Neutrophil (primary cell): ENCODE measurements at regions not wholly inside any gene's neighbourhood (a gene's known extent, or its start where the extent isn't known, plus 50 kb on each side); places are given as distances from the start of the nearest gene placed in this dataset.

Experiments used
- H3K27ac ChIP-seq: fragments of 200-600 bp; sonication (generic); 2 replicates; pipeline ENCODE4 v1.5.1; 2016; ENCODE audit warnings: mild to moderate bottlenecking, moderate library complexity
- H3K27me3 ChIP-seq: fragments of 200-600 bp; sonication (generic); 2 replicates; pipeline ENCODE4 v1.6.0; 2016; ENCODE audit warnings: mild to moderate bottlenecking
- H3K36me3 ChIP-seq: fragments of 200-600 bp; sonication (generic); 2 replicates; pipeline ENCODE4 v1.5.1; 2017
- H3K4me1 ChIP-seq, 2 experiments: fragments of 200-600 bp in 1 of 2; sonication (generic) in 1 of 2; 1 replicate in 1 of 2; 2 replicates in 1 of 2; pipeline versions ENCODE4 v1.5.1 to v1.6.1; 2013 to 2016; ENCODE audit warnings: low read depth in 1 of 2, low read length in 1 of 2, mild to moderate bottlenecking in 1 of 2, moderate library complexity in 1 of 2; ENCODE audit not compliant: control insufficient read depth in 1 of 2, insufficient read depth in 1 of 2
- H3K4me3 ChIP-seq, 2 experiments: fragments of 200-600 bp in 1 of 2; sonication (generic) in 1 of 2; 1 replicate in 1 of 2; 2 replicates in 1 of 2; pipeline ENCODE4 v1.5.1; 2013 to 2016; ENCODE audit warnings: low read depth in 1 of 2, low read length in 1 of 2, mild to moderate bottlenecking in 1 of 2, moderate library complexity in 1 of 2
- H3K9me3 ChIP-seq: fragments of 200-600 bp; sonication (generic); 2 replicates; pipeline ENCODE4 v1.5.1; 2016
- CTCF ChIP-seq: fragments of 200-600 bp; sonication (generic); IDR thresholded peaks from 2 replicates; pipeline ENCODE4 v1.5.1; 2016; ENCODE audit warnings: antibody characterized with exemption

DNA sequence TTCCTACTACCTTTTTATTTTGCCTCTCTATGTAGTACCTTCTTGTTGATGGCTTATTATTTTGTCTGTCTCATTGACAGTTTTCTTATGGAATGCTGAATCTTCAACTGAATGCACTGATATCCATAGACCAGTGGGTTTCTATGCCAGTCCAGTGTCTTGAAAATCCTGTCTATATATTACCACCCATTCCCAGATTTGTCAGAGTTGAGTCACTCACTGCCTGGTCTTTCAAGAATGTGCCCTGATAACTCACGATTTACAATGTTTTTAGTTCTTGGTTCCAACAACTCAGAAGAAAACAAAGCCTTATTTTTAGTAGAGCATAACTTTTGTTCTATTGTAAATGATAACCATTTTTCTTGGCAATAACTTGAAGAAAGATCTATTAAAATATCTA lies 606.0 kb upstream of the PITX2 start:
- H3K27me3 ChIP-seq = no peaks in the 10 kb centered on the region
- H3K4me3 ChIP-seq = no peak overlapping the region
- H3K4me1 ChIP-seq = no peaks in the 10 kb centered on the region
- no peaks in the 10 kb centered on the region for H3K36me3 ChIP-seq
- no peak for TF ChIP-seq CTCF
- H3K27ac ChIP-seq = no peak overlapping the region
- H3K9me3 ChIP-seq = no peaks in the 10 kb centered on the region

DNA sequence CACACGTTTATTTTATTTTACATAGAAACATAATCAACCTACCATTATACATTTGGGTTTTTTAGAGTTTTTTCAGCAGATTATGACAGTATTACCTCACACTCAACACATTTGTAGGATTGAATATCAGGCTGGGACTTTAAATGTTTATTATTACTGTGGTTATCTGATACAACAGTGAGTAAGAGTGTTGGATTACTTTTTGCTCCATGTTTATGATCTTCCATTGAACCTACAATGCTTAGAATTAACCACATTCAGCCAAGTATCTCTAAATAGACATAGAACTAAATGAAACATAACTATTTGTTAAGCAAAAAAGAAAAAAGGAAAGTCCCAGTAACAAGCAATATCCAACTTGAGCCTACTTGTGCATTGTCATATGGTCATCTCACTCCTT lies 607.4 kb upstream of the PITX2 start:
- Histone ChIP-seq H3K4me1 (no peaks in the 10 kb centered on the region), H3K27me3 (no peaks in the 10 kb centered on the region), H3K4me3 (no peak overlapping the region), H3K9me3 (no peaks in the 10 kb centered on the region), H3K36me3 (no peaks in the 10 kb centered on the region), H3K27ac (no peak overlapping the region)
- TF ChIP-seq CTCF = no peak

- no peak for TF ChIP-seq CTCF
- no peaks in the 10 kb centered on the region for H3K4me1 ChIP-seq
- no peak overlapping the region for H3K27ac ChIP-seq
- no peaks in the 10 kb centered on the region for H3K27me3 ChIP-seq
- no peaks in the 10 kb centered on the region for H3K9me3 ChIP-seq
- no peak overlapping the region for H3K4me3 ChIP-seq
- H3K36me3 ChIP-seq = no peaks in the 10 kb centered on the region
Observed at GRCh38 chr4:111231281-111231680, 608.4 kb upstream of the PITX2 start.

GRCh38 chr4:111234939-111235338 lies 612.1 kb upstream of the PITX2 start:
- Histone ChIP-seq H3K27ac (no peak overlapping the region), H3K4me1 (no peaks in the 10 kb centered on the region), H3K27me3 (no peaks in the 10 kb centered on the region), H3K9me3 (no peaks in the 10 kb centered on the region), H3K4me3 (no peak overlapping the region), H3K36me3 (no peaks in the 10 kb centered on the region)
- no peak for TF ChIP-seq CTCF

- Histone ChIP-seq H3K4me1 (no peaks in the 10 kb centered on the region), H3K27me3 (no peaks in the 10 kb centered on the region), H3K9me3 (no peaks in the 10 kb centered on the region), H3K27ac (no peak overlapping the region), H3K36me3 (no peaks in the 10 kb centered on the region), H3K4me3 (no peak overlapping the region)
- TF ChIP-seq CTCF = no peak
Observed at GRCh38 chr4:111263836-111264235, 641.0 kb upstream of the PITX2 start.

DNA sequence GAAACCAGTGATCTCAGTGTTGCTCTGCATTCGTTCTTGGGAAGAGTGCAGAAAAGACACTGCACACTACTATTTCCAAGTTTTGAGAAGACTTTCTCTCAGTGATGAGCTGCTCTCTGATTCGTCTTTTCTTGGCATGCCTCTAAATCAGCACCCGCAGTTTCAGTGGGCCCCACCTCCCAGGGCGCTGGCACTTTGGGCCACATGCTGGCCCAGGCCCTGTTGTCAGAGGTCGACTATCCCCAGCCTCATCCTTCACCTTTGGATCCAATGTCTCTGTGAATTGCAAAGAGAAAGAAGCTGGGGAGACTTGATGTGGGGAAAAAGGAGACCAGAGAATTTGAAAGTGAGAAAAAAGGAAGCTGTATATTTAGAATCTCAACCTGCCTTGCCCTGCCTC lies 644.1 kb upstream of the PITX2 start:
- Histone ChIP-seq H3K4me3 (no peak overlapping the region), H3K27me3 (no peaks in the 10 kb centered on the region), H3K27ac (no peak overlapping the region), H3K4me1 (no peaks in the 10 kb centered on the region), H3K36me3 (no peaks in the 10 kb centered on the region), H3K9me3 (no peaks in the 10 kb centered on the region)
- no peak for TF ChIP-seq CTCF
